ENCODE measurements at regions not wholly inside any gene's neighbourhood (a gene's known extent, or its start where the extent isn't known, plus 50 kb on each side); places are given as distances from the start of the nearest gene placed in this dataset.

GRCh38 chr2:48912110-48912509 is 156.6 kb upstream of the LHCGR start:
- no peak for DNase-seq (ENCODE audit: unreplicated experiment)
- no peaks in the 10 kb centered on the region for H3K9me3 Mint-ChIP-seq (ENCODE audit: unreplicated experiment)
- no peak overlapping the region for H3K27ac Mint-ChIP-seq (ENCODE audit: low read depth, unreplicated experiment)
- no peaks in the 10 kb centered on the region for H3K27me3 Mint-ChIP-seq (ENCODE audit: insufficient read depth, unreplicated experiment)
- POLR2A ChIA-PET, result no interaction called here
- intact Hi-C loops (cut with micrococcal nuclease), result no loop called here
- no peaks in the 10 kb centered on the region for H3K4me1 Mint-ChIP-seq (ENCODE audit: insufficient read depth, unreplicated experiment)
- no peak overlapping the region for H3K4me3 Mint-ChIP-seq (ENCODE audit: unreplicated experiment)
- TF ChIP-seq CTCF (IDR thresholded peaks at IDR 0.05; ENCODE audit: unreplicated experiment), result no peak
- BruUV-seq (replicated peaks), result no TSS peak
- no peaks in the 10 kb centered on the region for H3K36me3 Mint-ChIP-seq (ENCODE audit: insufficient read depth, unreplicated experiment)
- CTCF ChIA-PET, result interaction anchor here (0.6 to 0.9 kb wide), 4 partner anchors 48 to 1490 kb away, joined by 3 to 5 read pairs (median 4); no protein-coding TSS in a partner anchor

- CTCF ChIA-PET, result interaction anchor here (0.6 kb wide), 1 partner anchor 279 kb away, joined by 3 read pairs; no protein-coding TSS in a partner anchor
- no peaks in the 10 kb centered on the region for H3K36me3 Mint-ChIP-seq (ENCODE audit: insufficient read depth, unreplicated experiment)
- no peaks in the 10 kb centered on the region for H3K9me3 Mint-ChIP-seq (ENCODE audit: unreplicated experiment)
- H3K4me1 Mint-ChIP-seq (ENCODE audit: insufficient read depth, unreplicated experiment), result no peaks in the 10 kb centered on the region
- intact Hi-C loops (cut with micrococcal nuclease), result no loop called here
- POLR2A ChIA-PET, result no interaction called here
- no peak overlapping the region for H3K27ac Mint-ChIP-seq (ENCODE audit: low read depth, unreplicated experiment)
- no peak for TF ChIP-seq CTCF (IDR thresholded peaks at IDR 0.05; ENCODE audit: unreplicated experiment)
- no TSS peak for BruUV-seq (replicated peaks)
- H3K27me3 Mint-ChIP-seq (ENCODE audit: insufficient read depth, unreplicated experiment), result no peaks in the 10 kb centered on the region
- H3K4me3 Mint-ChIP-seq (ENCODE audit: unreplicated experiment), result no peak overlapping the region
- no peak for DNase-seq (ENCODE audit: unreplicated experiment)
These were observed 155.4 kb upstream of the LHCGR start for GRCh38 chr2:48910961-48911360.

GRCh38 chr2:48906633-48907032 is 151.1 kb upstream of the LHCGR start:
- Mint-ChIP-seq H3K36me3 (ENCODE audit: insufficient read depth, unreplicated experiment) (no peaks in the 10 kb centered on the region), H3K9me3 (ENCODE audit: unreplicated experiment) (no peaks in the 10 kb centered on the region), H3K4me1 (ENCODE audit: insufficient read depth, unreplicated experiment) (no peaks in the 10 kb centered on the region), H3K27me3 (ENCODE audit: insufficient read depth, unreplicated experiment) (no peaks in the 10 kb centered on the region), H3K4me3 (ENCODE audit: unreplicated experiment) (no peak overlapping the region), H3K27ac (ENCODE audit: low read depth, unreplicated experiment) (no peak overlapping the region)
- no peak for TF ChIP-seq CTCF (IDR thresholded peaks at IDR 0.05; ENCODE audit: unreplicated experiment)
- no TSS peak for BruUV-seq (replicated peaks)
- POLR2A ChIA-PET, result no interaction called here
- CTCF ChIA-PET, result interaction anchor here (0.6 kb wide), 1 partner anchor 1551 kb away, joined by 3 read pairs; no protein-coding TSS in a partner anchor
- intact Hi-C loops (cut with micrococcal nuclease), result no loop called here
- DNase-seq (ENCODE audit: unreplicated experiment), result no peak

- no TSS peak for BruUV-seq (replicated peaks)
- Mint-ChIP-seq H3K36me3 (ENCODE audit: insufficient read depth, unreplicated experiment) (no peaks in the 10 kb centered on the region), H3K27me3 (ENCODE audit: insufficient read depth, unreplicated experiment) (no peaks in the 10 kb centered on the region), H3K4me1 (ENCODE audit: insufficient read depth, unreplicated experiment) (no peaks in the 10 kb centered on the region), H3K9me3 (ENCODE audit: unreplicated experiment) (no peaks in the 10 kb centered on the region), H3K27ac (ENCODE audit: low read depth, unreplicated experiment) (no peak overlapping the region), H3K4me3 (ENCODE audit: unreplicated experiment) (no peak overlapping the region)
- ChIA-PET POLR2A (no interaction called here), CTCF (interaction anchor here (0.7 to 1.0 kb wide), 2 partner anchors 14 to 1587 kb away, joined by 3 read pairs; no protein-coding TSS in a partner anchor)
- intact Hi-C loops (cut with micrococcal nuclease), result no loop called here
- DNase-seq (ENCODE audit: unreplicated experiment), result no peak
- no peak for TF ChIP-seq CTCF (IDR thresholded peaks at IDR 0.05; ENCODE audit: unreplicated experiment)
These were observed 150.2 kb upstream of the LHCGR start for GRCh38 chr2:48905696-48906095.

Data from MCF 10A (cell line).